ENCODE measurements at regions not wholly inside any gene's neighbourhood (a gene's known extent, or its start where the extent isn't known, plus 50 kb on each side); places are given as distances from the start of the nearest gene placed in this dataset.
"Not testable (repeated sequence)": the region's sequence is repeated elsewhere in the genome, so short reads cannot be mapped to it uniquely, and the experiment has no call there.

DNA sequence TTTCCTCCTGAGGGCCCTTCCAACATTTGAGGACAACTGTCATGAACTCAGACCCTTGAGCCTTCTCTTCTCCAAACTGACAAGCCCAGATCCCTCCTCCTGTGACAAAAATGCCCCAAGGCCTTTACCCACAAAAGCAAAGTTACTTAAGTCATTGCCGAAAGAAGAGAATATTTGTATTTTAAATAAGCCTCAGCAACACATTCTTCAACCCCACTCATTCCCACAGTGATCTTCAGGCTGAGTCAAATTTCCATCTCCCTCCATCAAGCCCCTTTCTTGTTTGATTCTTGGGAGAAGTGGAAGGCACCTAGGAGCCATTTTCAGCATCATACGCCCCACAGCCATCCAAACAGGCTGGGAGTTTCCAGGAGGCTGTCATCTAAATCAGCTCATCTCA lies 150.8 kb upstream of the PDE1C start:
- POLR2A ChIA-PET (ENCODE audit: unreplicated experiment), result interaction anchor here (0.7 kb wide), 1 partner anchor 55 kb away, joined by 3 read pairs; no protein-coding TSS in a partner anchor
- Histone ChIP-seq H2AFZ (ENCODE audit: low read length) (no peak overlapping the region), H3K9me2 (replicated peaks; ENCODE audit: low read length) (no peaks in the 10 kb centered on the region), H3F3A (ENCODE audit: low read length, unreplicated experiment) (no peaks in the 10 kb centered on the region), H3K4me1 (ENCODE audit: insufficient read depth, low read length) (no peaks in the 10 kb centered on the region), H3K9me3 (ENCODE audit: low read length) (no peaks in the 10 kb centered on the region), H3K36me3 (ENCODE audit: low read depth, low read length) (no peaks in the 10 kb centered on the region), H3K27me3 (ENCODE audit: low read length) (peaks cover 84% of the 10 kb centered on the region), H3K4me2 (ENCODE audit: low read length) (no peak overlapping the region), H3K27ac (ENCODE audit: low read length) (no peak overlapping the region), H3K9ac (ENCODE audit: low read length) (no peak overlapping the region), H3K79me2 (ENCODE audit: low read length) (no peaks in the 10 kb centered on the region), H4K20me1 (ENCODE audit: low read length) (no peaks in the 10 kb centered on the region), H3K4me3 (ENCODE audit: low read length) (no peak overlapping the region)
- ATAC-seq, result no peak
- intact Hi-C loops (cut with micrococcal nuclease), result no loop called here
- DNase-seq, result no peak
- CTCF ChIA-PET, result no interaction called here
- BruUV-seq (replicated peaks), result no TSS peak
- no peak for TF ChIP-seq EZH2phosphoT487 (IDR thresholded peaks at IDR 0.05; ENCODE audit: borderline replicate concordance, low read length)
- TF ChIP-seq, protein P1, sequence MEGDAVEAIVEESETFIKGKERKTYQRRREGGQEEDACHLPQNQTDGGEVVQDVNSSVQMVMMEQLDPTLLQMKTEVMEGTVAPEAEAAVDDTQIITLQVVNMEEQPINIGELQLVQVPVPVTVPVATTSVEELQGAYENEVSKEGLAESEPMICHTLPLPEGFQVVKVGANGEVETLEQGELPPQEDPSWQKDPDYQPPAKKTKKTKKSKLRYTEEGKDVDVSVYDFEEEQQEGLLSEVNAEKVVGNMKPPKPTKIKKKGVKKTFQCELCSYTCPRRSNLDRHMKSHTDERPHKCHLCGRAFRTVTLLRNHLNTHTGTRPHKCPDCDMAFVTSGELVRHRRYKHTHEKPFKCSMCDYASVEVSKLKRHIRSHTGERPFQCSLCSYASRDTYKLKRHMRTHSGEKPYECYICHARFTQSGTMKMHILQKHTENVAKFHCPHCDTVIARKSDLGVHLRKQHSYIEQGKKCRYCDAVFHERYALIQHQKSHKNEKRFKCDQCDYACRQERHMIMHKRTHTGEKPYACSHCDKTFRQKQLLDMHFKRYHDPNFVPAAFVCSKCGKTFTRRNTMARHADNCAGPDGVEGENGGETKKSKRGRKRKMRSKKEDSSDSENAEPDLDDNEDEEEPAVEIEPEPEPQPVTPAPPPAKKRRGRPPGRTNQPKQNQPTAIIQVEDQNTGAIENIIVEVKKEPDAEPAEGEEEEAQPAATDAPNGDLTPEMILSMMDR (conservative IDR thresholded peaks at IDR 0.05; ENCODE audit: low read depth, low read length), result no peak
- TF ChIP-seq EZH2 (IDR thresholded peaks at IDR 0.05; ENCODE audit: low read length, unreplicated experiment), result no peak

DNA sequence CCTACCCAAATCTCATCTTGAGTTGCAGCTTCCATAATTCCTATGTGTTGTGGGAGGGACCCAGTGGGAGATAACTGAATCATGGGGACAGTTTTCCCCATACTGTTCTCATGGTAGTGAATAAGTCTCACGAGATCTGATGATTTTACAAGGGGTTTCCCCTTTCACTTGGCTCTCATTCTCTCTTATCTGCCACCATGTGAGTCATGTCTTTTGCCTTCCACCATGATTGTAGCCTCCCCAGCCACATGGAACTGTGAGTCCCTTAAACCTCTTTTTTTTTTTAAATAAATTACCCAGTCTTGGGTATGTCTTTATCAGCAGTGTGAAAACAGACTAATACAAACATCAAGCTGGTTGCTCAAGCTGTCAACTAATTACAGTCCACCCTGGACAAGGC lies 149.6 kb upstream of the PDE1C start:
- DNase-seq; CTCF ChIA-PET; intact Hi-C loops (cut with micrococcal nuclease); H3K79me2 ChIP-seq (ENCODE audit: low read length); H3K4me2 ChIP-seq (ENCODE audit: low read length); H4K20me1 ChIP-seq (ENCODE audit: low read length); H3K4me1 ChIP-seq (ENCODE audit: insufficient read depth, low read length); H3F3A ChIP-seq (ENCODE audit: low read length, unreplicated experiment); H3K9me3 ChIP-seq (ENCODE audit: low read length); H3K4me3 ChIP-seq (ENCODE audit: low read length); H2AFZ ChIP-seq (ENCODE audit: low read length); POLR2A ChIA-PET (ENCODE audit: unreplicated experiment); H3K9ac ChIP-seq (ENCODE audit: low read length); BruUV-seq (replicated peaks); H3K27ac ChIP-seq (ENCODE audit: low read length); ATAC-seq; H3K9me2 ChIP-seq (replicated peaks; ENCODE audit: low read length); H3K36me3 ChIP-seq (ENCODE audit: low read depth, low read length): not testable (repeated sequence)
- H3K27me3 ChIP-seq (ENCODE audit: low read length), result peaks cover 85% of the 10 kb centered on the region

DNA sequence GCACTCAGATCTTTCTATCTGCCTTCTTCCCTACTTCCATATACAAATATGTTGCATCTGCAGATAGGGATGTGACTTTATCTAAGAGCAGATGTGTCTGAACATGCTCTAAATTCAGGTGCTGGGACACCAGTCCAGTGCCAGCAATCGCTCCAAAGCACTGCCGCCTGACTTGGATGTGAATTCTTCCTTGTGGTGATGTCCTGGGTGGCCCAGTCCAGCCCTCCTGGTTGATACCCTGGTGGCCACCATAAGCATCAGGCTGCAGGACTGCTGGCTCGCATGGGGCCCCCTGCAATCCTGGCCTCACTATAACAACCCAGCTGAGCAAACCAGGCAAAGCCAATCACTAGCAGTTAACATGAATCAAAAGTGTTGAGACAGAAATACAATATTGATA lies 149.2 kb upstream of the PDE1C start:
- no peaks in the 10 kb centered on the region for H3K9me3 ChIP-seq (ENCODE audit: low read length)
- no peak for ATAC-seq
- CTCF ChIA-PET, result no interaction called here

More for the DNA sequence above, 149.2 kb upstream of the PDE1C start:
- BruUV-seq (replicated peaks), result no TSS peak
- no peak for TF ChIP-seq EZH2phosphoT487 (IDR thresholded peaks at IDR 0.05; ENCODE audit: borderline replicate concordance, low read length)
- TF ChIP-seq EZH2 (IDR thresholded peaks at IDR 0.05; ENCODE audit: low read length, unreplicated experiment), result no peak
- TF ChIP-seq, protein P1 (conservative IDR thresholded peaks at IDR 0.05; ENCODE audit: low read depth, low read length), result no peak
- Histone ChIP-seq H3K4me2 (ENCODE audit: low read length) (no peak overlapping the region), H3K27me3 (ENCODE audit: low read length) (peaks cover 85% of the 10 kb centered on the region), H3K4me1 (ENCODE audit: insufficient read depth, low read length) (no peaks in the 10 kb centered on the region), H3K79me2 (ENCODE audit: low read length) (no peaks in the 10 kb centered on the region), H3K9ac (ENCODE audit: low read length) (no peak overlapping the region), H3F3A (ENCODE audit: low read length, unreplicated experiment) (no peaks in the 10 kb centered on the region), H3K36me3 (ENCODE audit: low read depth, low read length) (no peaks in the 10 kb centered on the region), H2AFZ (ENCODE audit: low read length) (no peak overlapping the region), H3K27ac (ENCODE audit: low read length) (no peak overlapping the region), H3K4me3 (ENCODE audit: low read length) (no peak overlapping the region), H4K20me1 (ENCODE audit: low read length) (no peaks in the 10 kb centered on the region), H3K9me2 (replicated peaks; ENCODE audit: low read length) (no peaks in the 10 kb centered on the region)
- intact Hi-C loops (cut with micrococcal nuclease), result no loop called here
- POLR2A ChIA-PET (ENCODE audit: unreplicated experiment), result no interaction called here
- DNase-seq, result no peak

All from PC-3 (cell line).